ENCODE measurements at regions not wholly inside any gene's neighbourhood (a gene's known extent, or its start where the extent isn't known, plus 50 kb on each side); places are given as distances from the start of the nearest gene placed in this dataset.

GRCh38 chr11:134883484-134883883, 471.4 kb upstream of the B3GAT1 start:
- H3K4me1 ChIP-seq (ENCODE audit: insufficient read depth, poor library complexity, severe bottlenecking), result no peaks in the 10 kb centered on the region
- peaks cover 42% of the 10 kb centered on the region for H3K27me3 ChIP-seq (ENCODE audit: insufficient read depth, poor library complexity, severe bottlenecking)
- no peak overlapping the region for H3K27ac ChIP-seq (ENCODE audit: poor library complexity, severe bottlenecking)
- no peak for ATAC-seq (ENCODE audit: low read depth)
- TF ChIP-seq CTCF (IDR thresholded peaks at IDR 0.05; ENCODE audit: poor library complexity, severe bottlenecking), result no peak
- no peaks in the 10 kb centered on the region for H3K9me3 ChIP-seq (ENCODE audit: severe bottlenecking)
- no peak for DNase-seq (ENCODE audit: low spot score)
- H3K4me3 ChIP-seq (ENCODE audit: severe bottlenecking), result no peak overlapping the region
- no peaks in the 10 kb centered on the region for H3K36me3 ChIP-seq (ENCODE audit: low read depth)

- no peak for DNase-seq (ENCODE audit: low spot score)
- H3K36me3 ChIP-seq (ENCODE audit: low read depth), result no peaks in the 10 kb centered on the region
- no peak for TF ChIP-seq CTCF (IDR thresholded peaks at IDR 0.05; ENCODE audit: poor library complexity, severe bottlenecking)
- no peak overlapping the region for H3K27ac ChIP-seq (ENCODE audit: poor library complexity, severe bottlenecking)
- no peaks in the 10 kb centered on the region for H3K9me3 ChIP-seq (ENCODE audit: severe bottlenecking)
- no peaks in the 10 kb centered on the region for H3K4me1 ChIP-seq (ENCODE audit: insufficient read depth, poor library complexity, severe bottlenecking)
- no peak for ATAC-seq (ENCODE audit: low read depth)
- H3K27me3 ChIP-seq (ENCODE audit: insufficient read depth, poor library complexity, severe bottlenecking), result peaks cover 47% of the 10 kb centered on the region
- H3K4me3 ChIP-seq (ENCODE audit: severe bottlenecking), result no peak overlapping the region
These were observed 470.7 kb upstream of the B3GAT1 start for GRCh38 chr11:134882671-134883297.

GRCh38 chr11:134882141-134882540, 470.1 kb upstream of the B3GAT1 start:
- H3K36me3 ChIP-seq (ENCODE audit: low read depth), result no peaks in the 10 kb centered on the region
- no peak for DNase-seq (ENCODE audit: low spot score)
- H3K9me3 ChIP-seq (ENCODE audit: severe bottlenecking), result no peaks in the 10 kb centered on the region
- no peak overlapping the region for H3K27ac ChIP-seq (ENCODE audit: poor library complexity, severe bottlenecking)
- no peak for ATAC-seq (ENCODE audit: low read depth)
- peaks cover 50% of the 10 kb centered on the region for H3K27me3 ChIP-seq (ENCODE audit: insufficient read depth, poor library complexity, severe bottlenecking)
- H3K4me1 ChIP-seq (ENCODE audit: insufficient read depth, poor library complexity, severe bottlenecking), result no peaks in the 10 kb centered on the region
- TF ChIP-seq CTCF (IDR thresholded peaks at IDR 0.05; ENCODE audit: poor library complexity, severe bottlenecking), result no peak
- no peak overlapping the region for H3K4me3 ChIP-seq (ENCODE audit: severe bottlenecking)

- DNase-seq (ENCODE audit: low spot score), result no peak
- no peaks in the 10 kb centered on the region for H3K9me3 ChIP-seq (ENCODE audit: severe bottlenecking)
- no peaks in the 10 kb centered on the region for H3K4me1 ChIP-seq (ENCODE audit: insufficient read depth, poor library complexity, severe bottlenecking)
- no peak overlapping the region for H3K27ac ChIP-seq (ENCODE audit: poor library complexity, severe bottlenecking)
- no peak for TF ChIP-seq CTCF (IDR thresholded peaks at IDR 0.05; ENCODE audit: poor library complexity, severe bottlenecking)
- H3K36me3 ChIP-seq (ENCODE audit: low read depth), result no peaks in the 10 kb centered on the region
- peaks cover 59% of the 10 kb centered on the region for H3K27me3 ChIP-seq (ENCODE audit: insufficient read depth, poor library complexity, severe bottlenecking)
- no peak overlapping the region for H3K4me3 ChIP-seq (ENCODE audit: severe bottlenecking)
- no peak for ATAC-seq (ENCODE audit: low read depth)
These were observed 468.7 kb upstream of the B3GAT1 start for GRCh38 chr11:134880788-134881187.

- no peaks in the 10 kb centered on the region for H3K36me3 ChIP-seq (ENCODE audit: low read depth)
- no peak overlapping the region for H3K4me3 ChIP-seq (ENCODE audit: severe bottlenecking)
- no peak for ATAC-seq (ENCODE audit: low read depth)
- H3K27ac ChIP-seq (ENCODE audit: poor library complexity, severe bottlenecking), result no peak overlapping the region
- DNase-seq (ENCODE audit: low spot score), result no peak
- H3K27me3 ChIP-seq (ENCODE audit: insufficient read depth, poor library complexity, severe bottlenecking), result peaks cover 58% of the 10 kb centered on the region
- no peak for TF ChIP-seq CTCF (IDR thresholded peaks at IDR 0.05; ENCODE audit: poor library complexity, severe bottlenecking)
- H3K4me1 ChIP-seq (ENCODE audit: insufficient read depth, poor library complexity, severe bottlenecking), result no peaks in the 10 kb centered on the region
- no peaks in the 10 kb centered on the region for H3K9me3 ChIP-seq (ENCODE audit: severe bottlenecking)
These were observed 467.9 kb upstream of the B3GAT1 start for GRCh38 chr11:134879931-134880330.
